AG20443 (cell line): ENCODE measurements at regions not wholly inside any gene's neighbourhood (a gene's known extent, or its start where the extent isn't known, plus 50 kb on each side); places are given as distances from the start of the nearest gene placed in this dataset.
"Not testable (repeated sequence)": the region's sequence is repeated elsewhere in the genome, so short reads cannot be mapped to it uniquely, and the experiment has no call there.

ENCODE experiments used
- DNase-seq: peaks from one replicate; pipeline ENCODE4 v3.0.0; 2012; ENCODE audit warnings: low spot score, mixed read lengths

- DNase-seq, result no peak
Observed at GRCh38 chr5:128667751-128668150, 129.7 kb upstream of the FBN2 start.

GRCh38 chr5:128668921-128669320, 130.9 kb upstream of the FBN2 start:
- DNase-seq, result no peak

GRCh38 chr5:128669803-128670202, 131.8 kb upstream of the FBN2 start:
- no peak for DNase-seq

DNA sequence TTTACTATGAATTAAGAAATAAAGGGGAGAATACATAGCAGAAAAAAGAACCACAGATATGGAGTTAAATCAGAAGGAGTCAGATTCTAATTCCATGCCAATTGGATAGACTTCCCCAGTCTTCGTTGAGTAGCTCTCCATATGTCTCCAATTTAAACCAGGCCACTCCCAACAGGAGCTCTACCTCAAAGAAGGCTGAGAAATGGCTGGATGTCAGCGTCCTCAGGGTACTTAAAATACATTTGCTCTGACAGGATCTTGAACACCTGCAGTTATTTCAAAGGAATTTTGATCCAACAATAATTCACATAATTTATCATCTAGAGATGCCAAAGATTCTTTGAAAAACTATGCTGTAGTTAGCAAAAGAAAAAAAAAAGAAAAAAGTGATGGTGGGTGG, 133.9 kb upstream of the FBN2 start:
- no peak for DNase-seq

- no peak for DNase-seq
Observed at GRCh38 chr5:128673000-128673399, 135.0 kb upstream of the FBN2 start.

GRCh38 chr5:128673411-128673957, 135.4 kb upstream of the FBN2 start:
- no peak for DNase-seq

GRCh38 chr5:128673970-128674369, 135.9 kb upstream of the FBN2 start:
- no peak for DNase-seq

DNA sequence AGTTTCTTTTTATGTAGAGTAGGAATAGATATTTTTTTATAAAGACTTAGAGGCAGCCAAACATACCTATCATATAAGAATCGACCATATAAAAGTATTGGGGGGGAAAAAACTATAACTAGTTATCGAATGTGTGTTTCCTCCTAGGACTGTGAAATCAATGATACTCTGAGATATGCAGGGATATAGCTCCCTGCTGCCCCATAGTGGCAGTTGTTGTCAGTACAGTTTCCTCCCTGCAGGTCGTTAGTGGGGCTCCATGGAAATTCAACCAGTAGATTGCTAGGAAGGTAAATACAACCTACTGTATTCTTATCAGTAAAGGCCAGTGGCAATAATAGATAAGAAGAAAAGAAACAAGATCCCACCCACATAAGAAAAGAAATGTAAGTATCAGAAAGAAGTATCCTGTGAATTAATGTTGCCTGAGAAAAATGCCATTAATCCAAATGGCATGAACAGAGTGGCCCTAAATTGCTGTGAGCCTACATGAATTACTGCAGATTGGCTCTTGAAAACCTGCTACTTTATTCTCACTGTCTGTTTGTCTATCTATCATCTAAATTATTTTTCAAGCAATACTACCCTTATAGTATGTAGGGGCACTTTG, 136.9 kb upstream of the FBN2 start:
- DNase-seq, result peak; percentile 41

GRCh38 chr5:128681096-128681495, 143.1 kb upstream of the FBN2 start:
- DNase-seq, result no peak

DNA sequence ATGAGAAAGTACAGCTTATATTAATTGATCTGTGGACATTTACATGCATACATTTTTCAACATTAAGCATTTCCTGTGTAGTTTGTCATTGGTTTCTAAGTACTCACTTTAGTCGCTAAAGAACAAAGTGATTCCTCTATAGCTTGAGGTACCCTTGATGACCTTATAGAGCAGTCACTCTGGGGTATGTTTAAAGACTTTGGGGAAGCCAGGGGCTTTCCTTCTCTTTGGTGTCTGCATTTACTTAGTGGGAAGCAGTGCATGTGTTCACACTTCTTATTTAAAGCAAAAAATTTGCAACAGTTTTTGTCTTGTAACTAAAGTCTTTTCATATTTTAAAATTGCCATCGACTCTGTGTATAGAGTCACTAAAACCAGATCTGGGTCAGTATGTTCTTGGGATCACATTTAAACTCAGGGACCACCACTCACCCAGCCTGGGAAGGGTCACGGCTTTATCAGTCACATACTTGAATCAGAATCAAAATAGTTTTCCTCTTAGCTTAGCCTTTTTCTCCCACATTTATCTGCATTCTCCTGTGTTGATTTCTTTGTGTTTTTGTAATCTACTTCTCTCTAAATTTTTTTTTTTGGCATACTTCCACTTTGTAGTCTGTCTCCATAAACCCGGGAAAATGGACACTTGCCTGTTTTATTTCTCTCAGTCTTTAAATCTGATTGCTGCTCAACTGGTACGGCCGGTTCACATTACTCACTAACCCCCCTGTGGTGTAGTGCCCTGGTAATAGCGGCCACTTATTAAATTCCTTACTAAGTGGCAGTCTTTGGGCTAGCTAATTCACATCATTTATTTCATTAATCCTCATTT, 143.9 kb upstream of the FBN2 start:
- DNase-seq, result no peak

- DNase-seq, result no peak
Observed at GRCh38 chr5:128682669-128683068, 144.6 kb upstream of the FBN2 start.

- no peak for DNase-seq
Observed at GRCh38 chr5:128684961-128685360, 146.9 kb upstream of the FBN2 start.

DNA sequence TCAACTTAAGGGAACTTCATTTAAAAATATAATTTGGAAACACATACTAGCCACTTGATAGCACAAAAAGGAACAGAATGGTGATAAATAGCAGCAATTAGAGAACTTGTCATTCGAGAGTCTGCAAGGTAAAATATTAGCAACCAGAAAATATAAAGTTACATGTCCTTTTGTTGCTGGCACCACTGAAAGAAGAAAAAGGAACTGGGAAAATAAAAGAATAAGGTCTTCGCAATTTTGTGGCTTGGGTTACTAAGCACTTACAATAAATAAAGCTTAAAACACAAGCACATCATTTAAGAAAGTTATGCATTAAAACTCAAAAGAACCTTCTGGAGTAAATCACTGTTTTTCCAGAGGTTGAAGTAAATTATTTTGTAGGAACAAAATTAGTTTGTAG, 149.9 kb upstream of the FBN2 start:
- DNase-seq, result no peak

DNA sequence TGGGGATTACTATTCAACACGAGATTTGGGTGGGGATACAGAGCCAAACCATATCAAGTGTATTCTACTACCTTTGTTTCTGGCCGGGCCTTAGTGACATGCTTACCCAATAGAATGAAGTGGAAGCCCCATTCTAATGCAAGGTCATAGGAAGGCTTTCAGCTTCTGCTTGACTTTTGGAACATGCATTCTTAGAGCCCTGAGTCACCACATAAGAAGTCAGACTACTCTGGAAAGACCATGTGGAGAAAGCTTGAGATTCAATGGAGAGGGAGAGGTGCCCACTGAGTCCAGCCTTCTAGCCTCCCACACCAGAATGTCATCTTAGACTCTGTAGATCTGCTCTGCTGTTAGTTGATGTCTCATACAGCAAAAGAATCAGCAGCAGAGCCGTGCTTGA, 155.7 kb upstream of the FBN2 start:
- DNase-seq, result no peak

DNA sequence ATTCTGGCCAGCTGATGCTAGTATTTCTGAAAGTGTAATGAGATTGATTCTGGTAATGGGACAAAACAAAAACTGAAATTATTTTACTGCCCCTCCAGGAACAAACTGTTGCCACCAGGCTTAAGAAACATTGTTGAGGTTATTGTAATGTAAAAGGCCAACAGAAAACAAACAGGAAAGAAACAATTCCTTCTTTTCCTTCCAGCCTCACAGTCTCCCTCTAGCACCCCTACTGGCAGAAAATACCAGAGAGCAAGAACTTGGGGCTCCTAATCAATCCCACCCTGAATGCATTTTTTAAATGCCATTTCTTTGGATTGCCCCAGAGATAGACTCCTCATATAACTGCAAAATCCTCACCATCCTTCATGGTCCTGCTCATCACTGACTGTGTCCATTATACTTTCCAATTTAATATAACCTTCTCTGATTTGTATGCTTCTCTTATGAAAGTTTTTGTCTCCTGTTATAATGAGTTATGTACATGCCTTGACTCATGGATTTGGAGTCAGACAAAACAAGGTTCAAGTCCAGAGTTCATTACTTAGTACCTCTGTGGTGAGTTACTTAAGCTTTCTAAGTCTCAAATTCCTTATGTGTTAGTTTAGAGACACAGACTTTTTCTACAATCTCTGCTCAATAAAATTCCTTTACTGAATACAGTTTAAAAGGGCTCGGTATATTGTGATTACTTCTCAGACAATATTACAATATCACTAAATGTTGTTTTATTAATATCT, 157.9 kb upstream of the FBN2 start:
- no peak for DNase-seq

DNA sequence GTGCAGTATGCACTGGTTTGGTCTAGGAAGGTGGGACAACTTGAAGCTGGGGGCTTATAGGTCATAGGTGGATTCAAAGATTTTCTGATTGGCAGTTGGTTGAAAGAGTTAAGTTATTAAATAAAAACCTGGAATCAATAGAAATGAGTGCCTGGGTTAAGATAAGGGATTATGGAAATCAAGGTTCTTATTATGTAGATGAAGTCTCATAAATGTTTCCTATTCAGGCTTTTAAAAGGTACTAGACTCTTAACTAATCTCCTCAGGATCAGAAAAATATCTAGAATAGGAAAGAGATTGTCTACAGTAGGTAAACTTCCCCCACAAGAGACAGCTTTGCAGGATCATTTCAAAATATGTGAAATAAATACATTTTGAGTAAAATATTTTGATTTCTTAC, 163.3 kb upstream of the FBN2 start:
- DNase-seq, result no peak

GRCh38 chr5:128703322-128703721, 165.3 kb upstream of the FBN2 start:
- no peak for DNase-seq

- no peak for DNase-seq
Observed at GRCh38 chr5:128706269-128706668, 168.2 kb upstream of the FBN2 start.

DNA sequence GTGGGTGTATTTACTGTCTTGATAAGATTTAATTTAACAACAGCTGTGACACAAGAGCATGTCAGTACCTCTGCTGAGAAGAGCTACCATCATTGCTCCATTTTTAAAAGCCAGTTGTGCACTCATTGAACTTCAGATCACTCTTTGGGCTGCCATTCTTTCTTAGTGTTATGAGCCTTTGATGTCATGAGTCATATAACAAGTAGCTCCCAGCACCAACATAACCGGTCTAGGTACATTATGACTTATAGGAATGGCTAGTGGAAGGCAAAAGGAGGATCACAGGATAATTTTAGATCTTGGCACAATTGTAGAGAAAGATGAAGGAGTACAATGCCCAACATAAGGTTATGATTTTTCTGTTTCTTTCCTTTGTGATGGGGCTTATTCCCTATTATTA, 170.8 kb upstream of the FBN2 start:
- no peak for DNase-seq

DNA sequence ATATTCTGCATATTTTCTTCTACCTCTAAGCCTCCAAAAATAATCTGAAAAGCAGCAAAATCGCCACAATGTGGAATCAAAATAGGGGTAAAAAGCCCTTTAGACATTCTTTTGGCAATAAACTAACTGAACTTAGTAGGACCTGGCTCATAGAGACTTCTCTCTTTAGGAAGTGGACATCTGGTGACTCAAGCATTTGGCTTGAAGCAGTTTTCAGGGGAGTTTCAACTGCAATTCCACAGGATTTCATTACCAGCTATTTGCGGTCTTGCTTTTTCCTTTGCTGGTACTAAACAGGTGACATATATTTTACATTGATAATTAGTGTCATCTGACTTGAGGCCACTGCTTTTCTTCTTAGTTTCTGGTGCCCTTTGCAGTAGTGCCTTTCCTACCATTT, 173.2 kb upstream of the FBN2 start:
- DNase-seq, result no peak

DNA sequence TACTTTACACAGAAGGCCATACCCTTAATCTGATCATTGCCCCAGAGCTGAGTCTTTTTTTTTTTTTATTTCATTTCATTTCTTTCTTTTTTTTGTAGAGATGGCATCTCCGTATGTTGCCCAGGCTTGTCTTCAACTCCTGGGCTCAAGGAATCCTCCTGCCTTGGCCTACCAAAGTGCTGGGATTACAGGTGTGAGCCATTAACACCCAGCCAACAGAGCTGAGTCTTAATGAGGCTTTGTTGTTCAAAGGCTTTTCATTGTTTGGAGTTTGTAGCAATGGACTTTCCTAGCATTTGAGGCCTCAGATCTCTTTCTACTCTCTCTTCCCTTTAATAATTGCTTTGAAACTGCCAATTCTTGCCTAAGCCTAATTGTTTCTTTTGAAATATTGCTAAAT, 176.5 kb upstream of the FBN2 start:
- no peak for DNase-seq

DNA sequence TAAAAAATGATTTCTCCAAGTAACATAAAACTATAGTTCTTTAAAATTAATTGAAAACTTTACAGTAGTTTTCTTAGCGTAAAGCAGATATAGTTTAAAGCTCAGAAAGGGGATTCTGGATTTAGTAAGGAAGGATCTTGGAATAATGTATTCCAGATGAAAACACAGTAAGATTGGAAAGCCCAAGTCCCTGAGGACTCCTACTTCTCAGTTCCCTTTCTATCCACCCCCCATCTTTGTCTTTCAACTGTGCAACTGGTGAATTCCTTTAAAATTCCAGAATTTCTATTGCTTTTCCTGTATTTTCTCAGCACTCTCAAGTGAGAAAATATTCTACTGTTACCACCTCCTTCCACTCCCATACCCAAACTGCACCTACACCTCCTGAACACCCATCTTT, 184.5 kb upstream of the FBN2 start:
- DNase-seq, result no peak

- DNase-seq, result not testable (repeated sequence)
Observed at GRCh38 chr5:128730021-128730420, 192.0 kb upstream of the FBN2 start.
